Body of pancreas (tissue), 4 donors: ENCODE measurements at regions not wholly inside any gene's neighbourhood (a gene's known extent, or its start where the extent isn't known, plus 50 kb on each side); places are given as distances from the start of the nearest gene placed in this dataset.

Source experiments
- POLR2A ChIP-seq, 3 donors: fragments of 450-650 bp; IDR thresholded peaks; one replicate each; pipeline ENCODE4 v1.6.1; 2016; ENCODE audit warnings: antibody characterized with exemption in 3 of 3, mild to moderate bottlenecking in 2 of 3
- TF ChIP-seq, protein P1 (sequence below), 7 experiments: fragments of 450-650 bp in 4 of 7; fragments of 200-600 bp in 3 of 7; sonication (generic) in 3 of 7; IDR thresholded peaks; one replicate each; pipeline ENCODE4 v1.5.1; 2016 to 2019; ENCODE audit warnings: antibody characterized with exemption in 7 of 7

GRCh38 chr12:19810213-19810612 is 370.9 kb downstream of the AEBP2 start:
- TF ChIP-seq, protein P1, sequence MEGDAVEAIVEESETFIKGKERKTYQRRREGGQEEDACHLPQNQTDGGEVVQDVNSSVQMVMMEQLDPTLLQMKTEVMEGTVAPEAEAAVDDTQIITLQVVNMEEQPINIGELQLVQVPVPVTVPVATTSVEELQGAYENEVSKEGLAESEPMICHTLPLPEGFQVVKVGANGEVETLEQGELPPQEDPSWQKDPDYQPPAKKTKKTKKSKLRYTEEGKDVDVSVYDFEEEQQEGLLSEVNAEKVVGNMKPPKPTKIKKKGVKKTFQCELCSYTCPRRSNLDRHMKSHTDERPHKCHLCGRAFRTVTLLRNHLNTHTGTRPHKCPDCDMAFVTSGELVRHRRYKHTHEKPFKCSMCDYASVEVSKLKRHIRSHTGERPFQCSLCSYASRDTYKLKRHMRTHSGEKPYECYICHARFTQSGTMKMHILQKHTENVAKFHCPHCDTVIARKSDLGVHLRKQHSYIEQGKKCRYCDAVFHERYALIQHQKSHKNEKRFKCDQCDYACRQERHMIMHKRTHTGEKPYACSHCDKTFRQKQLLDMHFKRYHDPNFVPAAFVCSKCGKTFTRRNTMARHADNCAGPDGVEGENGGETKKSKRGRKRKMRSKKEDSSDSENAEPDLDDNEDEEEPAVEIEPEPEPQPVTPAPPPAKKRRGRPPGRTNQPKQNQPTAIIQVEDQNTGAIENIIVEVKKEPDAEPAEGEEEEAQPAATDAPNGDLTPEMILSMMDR (IDR thresholded peaks at IDR 0.05) = no peak
- TF ChIP-seq POLR2A (IDR thresholded peaks at IDR 0.05) = no peak
